GM11168 (cell line): ENCODE measurements at regions not wholly inside any gene's neighbourhood (a gene's known extent, or its start where the extent isn't known, plus 50 kb on each side); places are given as distances from the start of the nearest gene placed in this dataset.
"Not testable (repeated sequence)": the region's sequence is repeated elsewhere in the genome, so short reads cannot be mapped to it uniquely, and the experiment has no call there.

ENCODE experiments used
- in situ Hi-C: fragments of 300-500 bp; cut with MboI; formaldehyde crosslinking; loops from one replicate; pipeline ENCODE4 v1.12.0; 2022; ENCODE audit warnings: low sequenced_read_pairs; ENCODE audit not compliant: unreplicated experiment

- in situ Hi-C loops: no loop called here
Measured at GRCh38 chr11:43129329-43129728, 182.5 kb upstream of the API5 start.

- in situ Hi-C loops: no loop called here
Measured at GRCh38 chr11:43130616-43131015, 181.2 kb upstream of the API5 start.

GRCh38 chr11:43135966-43136534 is 175.7 kb upstream of the API5 start:
- in situ Hi-C loops: no loop called here

- in situ Hi-C loops: no loop called here
Measured at GRCh38 chr11:43138621-43139140, 173.1 kb upstream of the API5 start.

- in situ Hi-C loops: no loop called here
Measured at GRCh38 chr11:43145653-43146052, 166.1 kb upstream of the API5 start.

GRCh38 chr11:43150697-43151096 is 161.1 kb upstream of the API5 start:
- in situ Hi-C loops: no loop called here

- in situ Hi-C loops: no loop called here
Measured at GRCh38 chr11:43164831-43165230, 147.0 kb upstream of the API5 start.

GRCh38 chr11:43165393-43165792 is 146.4 kb upstream of the API5 start:
- in situ Hi-C loops: not testable (repeated sequence)

- in situ Hi-C loops: not testable (repeated sequence)
Measured at GRCh38 chr11:43168241-43168640, 143.6 kb upstream of the API5 start.

GRCh38 chr11:43172477-43172876 is 139.3 kb upstream of the API5 start:
- in situ Hi-C loops: no loop called here

- in situ Hi-C loops: no loop called here
Measured at GRCh38 chr11:43177975-43178374, 133.8 kb upstream of the API5 start.

- in situ Hi-C loops: not testable (repeated sequence)
Measured at GRCh38 chr11:43194459-43194858, 117.3 kb upstream of the API5 start.

GRCh38 chr11:43197379-43197778 is 114.4 kb upstream of the API5 start:
- in situ Hi-C loops: no loop called here

- in situ Hi-C loops: no loop called here
Measured at GRCh38 chr11:43200031-43200430, 111.8 kb upstream of the API5 start.

GRCh38 chr11:43212279-43212678 is 99.5 kb upstream of the API5 start:
- in situ Hi-C loops: no loop called here

- in situ Hi-C loops: no loop called here
Measured at GRCh38 chr11:43214471-43214870, 97.3 kb upstream of the API5 start.

- in situ Hi-C loops: no loop called here
Measured at GRCh38 chr11:43217849-43218248, 93.9 kb upstream of the API5 start.

- in situ Hi-C loops: no loop called here
Measured at GRCh38 chr11:43222215-43222614, 89.6 kb upstream of the API5 start.

- in situ Hi-C loops: no loop called here
Measured at GRCh38 chr11:43223026-43223425, 88.8 kb upstream of the API5 start.

GRCh38 chr11:43234881-43235280 is 76.9 kb upstream of the API5 start:
- in situ Hi-C loops: no loop called here

GRCh38 chr11:43238341-43238740 is 73.5 kb upstream of the API5 start:
- in situ Hi-C loops: no loop called here

- in situ Hi-C loops: no loop called here
Measured at GRCh38 chr11:43239791-43240190, 72.0 kb upstream of the API5 start.

- in situ Hi-C loops: no loop called here
Measured at GRCh38 chr11:43242401-43242800, 69.4 kb upstream of the API5 start.
